Glutamatergic neuron (in vitro differentiated cells): ENCODE measurements at regions not wholly inside any gene's neighbourhood (a gene's known extent, or its start where the extent isn't known, plus 50 kb on each side); places are given as distances from the start of the nearest gene placed in this dataset.

Source experiments
- DNase-seq: peaks from one replicate; pipeline ENCODE4 v3.0.0; 2022
- H3K27ac Mint-ChIP-seq: one replicate; pipeline ENCODE4 v1.8.0; 2020; ENCODE audit warnings: mild to moderate bottlenecking, mixed read lengths, inconsistent platforms; ENCODE audit not compliant: unreplicated experiment
- H3K27me3 Mint-ChIP-seq: one replicate; pipeline ENCODE4 v1.8.0; 2020; ENCODE audit warnings: mild to moderate bottlenecking, moderate library complexity, mixed read lengths, inconsistent platforms; ENCODE audit not compliant: unreplicated experiment
- H3K36me3 Mint-ChIP-seq: one replicate; pipeline ENCODE4 v1.8.0; 2020; ENCODE audit warnings: mild to moderate bottlenecking, mixed read lengths, inconsistent platforms; ENCODE audit not compliant: unreplicated experiment
- H3K4me1 Mint-ChIP-seq: one replicate; pipeline ENCODE4 v1.8.0; 2020; ENCODE audit warnings: mild to moderate bottlenecking, low read depth, mixed read lengths, inconsistent platforms; ENCODE audit not compliant: unreplicated experiment
- H3K4me3 Mint-ChIP-seq: one replicate; pipeline ENCODE4 v1.8.0; 2020; ENCODE audit warnings: mild to moderate bottlenecking, mixed read lengths, inconsistent platforms; ENCODE audit not compliant: unreplicated experiment
- H3K9me3 Mint-ChIP-seq: one replicate; pipeline ENCODE4 v1.8.0; 2020; ENCODE audit warnings: mild to moderate bottlenecking, moderate library complexity, mixed read lengths, inconsistent platforms; ENCODE audit not compliant: unreplicated experiment
- TF ChIP-seq, protein P1 (sequence below): fragments of 200-600 bp; sonication (generic); IDR thresholded peaks from one replicate; pipeline ENCODE4 v1.5.0; 2021; ENCODE audit not compliant: partially characterized antibody, unreplicated experiment

DNA sequence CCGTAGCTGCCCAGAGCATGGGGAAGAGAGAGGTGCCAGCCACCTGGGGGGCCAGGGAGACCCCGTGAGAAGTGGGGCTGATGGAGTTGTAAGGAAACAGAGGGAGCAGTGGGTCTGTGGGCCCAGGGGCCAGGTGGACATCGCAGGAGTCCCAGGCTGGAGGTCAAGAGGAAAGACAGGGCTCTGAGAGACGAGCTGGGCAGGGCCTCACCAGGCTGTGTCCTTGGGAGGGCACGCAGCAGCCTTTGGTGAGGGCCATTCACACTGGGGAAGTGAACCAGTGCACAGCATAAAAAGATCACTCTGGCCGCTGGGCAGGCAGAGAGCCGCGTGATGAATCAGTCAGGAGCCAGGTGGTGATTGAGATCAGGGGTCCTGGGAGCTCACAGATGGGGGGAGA, 73.9 kb upstream of the FOXQ1 start:
- H3K9me3 Mint-ChIP-seq: no peaks in the 10 kb centered on the region
- H3K27me3 Mint-ChIP-seq: peaks cover 2% of the 10 kb centered on the region
- H3K4me3 Mint-ChIP-seq: peak overlapping the region; percentile 39
- H3K4me1 Mint-ChIP-seq: no peaks in the 10 kb centered on the region
- TF ChIP-seq, protein P1, sequence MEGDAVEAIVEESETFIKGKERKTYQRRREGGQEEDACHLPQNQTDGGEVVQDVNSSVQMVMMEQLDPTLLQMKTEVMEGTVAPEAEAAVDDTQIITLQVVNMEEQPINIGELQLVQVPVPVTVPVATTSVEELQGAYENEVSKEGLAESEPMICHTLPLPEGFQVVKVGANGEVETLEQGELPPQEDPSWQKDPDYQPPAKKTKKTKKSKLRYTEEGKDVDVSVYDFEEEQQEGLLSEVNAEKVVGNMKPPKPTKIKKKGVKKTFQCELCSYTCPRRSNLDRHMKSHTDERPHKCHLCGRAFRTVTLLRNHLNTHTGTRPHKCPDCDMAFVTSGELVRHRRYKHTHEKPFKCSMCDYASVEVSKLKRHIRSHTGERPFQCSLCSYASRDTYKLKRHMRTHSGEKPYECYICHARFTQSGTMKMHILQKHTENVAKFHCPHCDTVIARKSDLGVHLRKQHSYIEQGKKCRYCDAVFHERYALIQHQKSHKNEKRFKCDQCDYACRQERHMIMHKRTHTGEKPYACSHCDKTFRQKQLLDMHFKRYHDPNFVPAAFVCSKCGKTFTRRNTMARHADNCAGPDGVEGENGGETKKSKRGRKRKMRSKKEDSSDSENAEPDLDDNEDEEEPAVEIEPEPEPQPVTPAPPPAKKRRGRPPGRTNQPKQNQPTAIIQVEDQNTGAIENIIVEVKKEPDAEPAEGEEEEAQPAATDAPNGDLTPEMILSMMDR: no peak
- DNase-seq: no peak
- H3K36me3 Mint-ChIP-seq: no peaks in the 10 kb centered on the region
- no peak overlapping the region for H3K27ac Mint-ChIP-seq

- peak overlapping the region; percentile 39 for H3K4me3 Mint-ChIP-seq
- TF ChIP-seq, protein P1: no peak
- peaks cover 2% of the 10 kb centered on the region for H3K27me3 Mint-ChIP-seq
- no peaks in the 10 kb centered on the region for H3K36me3 Mint-ChIP-seq
- H3K27ac Mint-ChIP-seq: no peak overlapping the region
- no peaks in the 10 kb centered on the region for H3K4me1 Mint-ChIP-seq
- no peak for DNase-seq
- H3K9me3 Mint-ChIP-seq: no peaks in the 10 kb centered on the region
Measured at GRCh38 chr6:1237636-1238035, 74.3 kb upstream of the FOXQ1 start.

DNA sequence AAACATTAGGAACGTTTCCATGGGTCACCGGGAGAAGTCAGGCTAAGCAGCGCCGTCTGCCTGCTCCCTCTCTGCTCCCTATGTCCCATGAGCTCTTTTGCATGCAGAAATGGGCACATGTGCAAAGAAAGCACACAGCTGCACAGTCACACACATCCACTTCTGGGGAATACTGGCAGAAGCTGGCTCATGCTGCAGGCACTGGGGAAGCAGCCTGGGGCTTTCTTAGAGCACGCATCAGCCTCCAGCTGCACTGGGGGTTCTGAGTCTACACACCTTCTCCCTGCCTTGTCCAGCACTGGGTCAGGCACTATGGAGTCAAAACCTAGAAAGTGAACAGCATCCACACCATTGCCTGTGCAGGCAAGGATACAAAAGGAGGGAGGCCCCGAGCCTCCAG, 76.1 kb upstream of the FOXQ1 start:
- Mint-ChIP-seq H3K9me3 (no peaks in the 10 kb centered on the region), H3K27me3 (peaks cover 2% of the 10 kb centered on the region), H3K4me3 (no peak overlapping the region), H3K4me1 (no peaks in the 10 kb centered on the region), H3K27ac (no peak overlapping the region), H3K36me3 (no peaks in the 10 kb centered on the region)
- TF ChIP-seq, protein P1: no peak
- DNase-seq: peak; percentile 29

GRCh38 chr6:1233924-1234323, 78.0 kb upstream of the FOXQ1 start:
- no peak overlapping the region for H3K27ac Mint-ChIP-seq
- TF ChIP-seq, protein P1: no peak
- H3K4me3 Mint-ChIP-seq: no peak overlapping the region

DNA sequence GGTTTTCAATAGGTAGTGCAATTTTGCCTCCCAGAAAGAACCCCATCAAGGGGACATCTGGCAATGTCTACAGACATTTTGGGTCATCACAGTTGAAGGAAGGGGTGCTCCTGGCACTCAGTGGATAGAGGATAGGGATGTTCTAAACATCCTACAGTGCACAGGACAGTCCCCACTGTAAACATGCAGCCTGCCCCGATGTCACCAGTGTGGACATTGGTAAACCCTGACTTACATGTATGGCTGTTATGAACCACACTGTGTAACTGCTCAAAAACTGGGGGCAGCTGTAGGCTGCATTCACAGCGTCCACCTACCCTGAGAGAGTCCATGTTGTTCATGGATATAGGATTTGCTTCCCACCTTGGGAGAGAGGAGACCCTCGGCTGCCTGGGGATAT, 79.3 kb upstream of the FOXQ1 start:
- H3K9me3 Mint-ChIP-seq: peaks cover 3% of the 10 kb centered on the region
- no peak overlapping the region for H3K4me3 Mint-ChIP-seq
- TF ChIP-seq, protein P1: no peak
- no peak overlapping the region for H3K27ac Mint-ChIP-seq
- H3K27me3 Mint-ChIP-seq: peaks cover 4% of the 10 kb centered on the region
- DNase-seq: no peak
- no peaks in the 10 kb centered on the region for H3K36me3 Mint-ChIP-seq
- H3K4me1 Mint-ChIP-seq: no peaks in the 10 kb centered on the region

More at GRCh38 chr6:1233924-1234323, 78.0 kb upstream of the FOXQ1 start:
- Mint-ChIP-seq H3K4me1 (no peaks in the 10 kb centered on the region), H3K9me3 (peaks cover under 1% of the 10 kb centered on the region), H3K36me3 (no peaks in the 10 kb centered on the region), H3K27me3 (peaks cover 3% of the 10 kb centered on the region)
- no peak for DNase-seq
